GM23338 (cell line): ENCODE measurements at regions not wholly inside any gene's neighbourhood (a gene's known extent, or its start where the extent isn't known, plus 50 kb on each side); places are given as distances from the start of the nearest gene placed in this dataset.

Source experiments
- ATAC-seq: fragments of 200-7000 bp; cut with Tn5 transposase; 3 replicates; pipeline ENCODE4 v1.9.1; 2020
- DNase-seq: peaks from one replicate; pipeline ENCODE4 v3.0.0-alpha.2; 2015; ENCODE audit warnings: low spot score
- H2AFZ ChIP-seq: fragments of 200-600 bp; sonication (generic); 2 replicates; pipeline ENCODE4 v1.8.0; 2016; ENCODE audit warnings: antibody characterized with exemption, mild to moderate bottlenecking, moderate library complexity
- H3F3A ChIP-seq: fragments of 200-600 bp; sonication (generic); replicated peaks from 2 replicates; pipeline ENCODE4 v1.8.0; 2017; ENCODE audit warnings: antibody characterized with exemption, mixed run types, low read depth
- H3K27ac ChIP-seq: fragments of 200-600 bp; sonication (generic); 2 replicates; pipeline ENCODE4 v1.6.1; 2016; ENCODE audit warnings: low read depth
- H3K27me3 ChIP-seq: fragments of 200-600 bp; sonication (generic); 2 replicates; pipeline ENCODE4 v1.8.0; 2016; ENCODE audit warnings: mild to moderate bottlenecking, mixed run types, moderate library complexity; ENCODE audit not compliant: insufficient read depth
- H3K36me3 ChIP-seq: fragments of 200-600 bp; sonication (generic); 2 replicates; pipeline ENCODE4 v1.8.0; 2016; ENCODE audit warnings: mild to moderate bottlenecking; ENCODE audit not compliant: insufficient read depth
- H3K4me1 ChIP-seq: fragments of 200-600 bp; sonication (generic); 2 replicates; pipeline ENCODE4 v1.8.0; 2016; ENCODE audit warnings: mild to moderate bottlenecking, moderate library complexity; ENCODE audit not compliant: insufficient read depth
- H3K4me2 ChIP-seq: fragments of 200-600 bp; sonication (generic); 2 replicates; pipeline ENCODE4 v1.7.1; 2017; ENCODE audit warnings: mixed run types
- H3K4me3 ChIP-seq: fragments of 200-600 bp; sonication (generic); 2 replicates; pipeline ENCODE4 v1.6.1; 2016; ENCODE audit warnings: mixed run types
- H3K79me2 ChIP-seq: fragments of 200-600 bp; sonication (generic); replicated peaks from 2 replicates; pipeline ENCODE4 v1.8.0; 2017; ENCODE audit warnings: mild to moderate bottlenecking; ENCODE audit not compliant: insufficient read depth
- H3K9me2 ChIP-seq: fragments of 200-600 bp; sonication (generic); 2 replicates; pipeline ENCODE4 v1.8.0; 2017; ENCODE audit not compliant: insufficient read depth
- H4K20me1 ChIP-seq: fragments of 200-600 bp; sonication (generic); replicated peaks from 2 replicates; pipeline ENCODE4 v1.8.0; 2017; ENCODE audit warnings: mild to moderate bottlenecking; ENCODE audit not compliant: insufficient read depth
- H3K27ac Mint-ChIP-seq: 2 replicates; pipeline ENCODE4 v1.8.0; 2020; ENCODE audit warnings: inconsistent platforms, mild to moderate bottlenecking, moderate library complexity, mixed read lengths
- H3K27me3 Mint-ChIP-seq: 3 replicates; pipeline ENCODE4 v1.8.0; 2022; ENCODE audit warnings: low read depth, mild to moderate bottlenecking, moderate library complexity, mixed read lengths, inconsistent platforms; ENCODE audit not compliant: insufficient read depth, poor library complexity
- H3K36me3 Mint-ChIP-seq: 3 replicates; pipeline ENCODE4 v1.8.0; 2021; ENCODE audit warnings: low read depth, mild to moderate bottlenecking, inconsistent platforms, moderate library complexity, mixed read lengths
- H3K4me1 Mint-ChIP-seq: 3 replicates; pipeline ENCODE4 v1.8.0; 2020; ENCODE audit warnings: mild to moderate bottlenecking, inconsistent platforms, mixed read lengths
- H3K4me3 Mint-ChIP-seq: 3 replicates; pipeline ENCODE4 v1.8.0; 2021; ENCODE audit warnings: moderate library complexity, mild to moderate bottlenecking, inconsistent platforms, mixed read lengths
- H3K9me3 Mint-ChIP-seq: 3 replicates; pipeline ENCODE4 v1.8.0; 2020; ENCODE audit warnings: moderate library complexity, mild to moderate bottlenecking, inconsistent platforms, mixed read lengths
- ETS1 ChIP-seq: IDR thresholded peaks from 2 replicates; pipeline ENCODE4 v1.6.1; 2016; ENCODE audit warnings: antibody characterized with exemption
- EZH2 ChIP-seq: fragments of 200-600 bp; sonication (generic); IDR thresholded peaks from one replicate; pipeline ENCODE4 v1.8.0; 2017; ENCODE audit warnings: antibody characterized with exemption, mild to moderate bottlenecking, low read depth; ENCODE audit not compliant: unreplicated experiment
- EZH2phosphoT487 ChIP-seq: fragments of 200-600 bp; sonication (generic); IDR thresholded peaks from one replicate; pipeline ENCODE4 v1.8.1; 2018; ENCODE audit warnings: antibody characterized with exemption; ENCODE audit not compliant: unreplicated experiment
- JUNB ChIP-seq: IDR thresholded peaks from one replicate; pipeline ENCODE4 v1.6.1; 2016; ENCODE audit warnings: antibody characterized with exemption; ENCODE audit not compliant: unreplicated experiment
- POLR2AphosphoS5 ChIP-seq: IDR thresholded peaks from 2 replicates; pipeline ENCODE4 v1.6.1; 2016; ENCODE audit warnings: antibody characterized with exemption, low read depth
- REST ChIP-seq: IDR thresholded peaks from one replicate; pipeline ENCODE4 v1.6.1; 2018; ENCODE audit warnings: antibody characterized with exemption; ENCODE audit not compliant: unreplicated experiment
- STAT1 ChIP-seq: IDR thresholded peaks from one replicate; pipeline ENCODE4 v1.6.1; 2016; ENCODE audit warnings: antibody characterized with exemption; ENCODE audit not compliant: unreplicated experiment
- ZNF462 ChIP-seq: fragments of 250-450 bp; sonication (Bioruptor Pico); IDR thresholded peaks from 2 replicates; pipeline ENCODE4 v1.5.0; 2020; ENCODE audit warnings: mild to moderate bottlenecking, moderate library complexity

- no peaks in the 10 kb centered on the region for H3K9me3 Mint-ChIP-seq
- ATAC-seq (no peak), DNase-seq (peak; percentile 7)
- Histone ChIP-seq H4K20me1 (no peaks in the 10 kb centered on the region), H3K27me3 (no peaks in the 10 kb centered on the region), H3F3A (no peaks in the 10 kb centered on the region), H3K79me2 (no peaks in the 10 kb centered on the region), H3K4me3 (no peak overlapping the region), H3K9me2 (no peaks in the 10 kb centered on the region), H3K36me3 (no peaks in the 10 kb centered on the region), H3K4me2 (no peak overlapping the region), H3K27ac (no peak overlapping the region), H3K4me1 (peaks cover 3% of the 10 kb centered on the region; the same call in 1 of the 2 replicates), H2AFZ (peak overlapping the region; percentile 74; the same call in 1 of the 2 replicates)
- peak overlapping the region; percentile 71; the same call in 1 of the 2 replicates for H3K27ac Mint-ChIP-seq
- H3K4me1 Mint-ChIP-seq, result peaks cover 7% of the 10 kb centered on the region
- H3K36me3 Mint-ChIP-seq, result no peaks in the 10 kb centered on the region
- TF ChIP-seq REST, result no peak
- TF ChIP-seq EZH2, result no peak
- TF ChIP-seq STAT1, result no peak
- no peak for TF ChIP-seq ETS1
- 0 out of 2 replicates have a peak, but pooled peaks have one; percentile 30 for TF ChIP-seq ZNF462 (CRISPR knock-in tag)
- no peak for TF ChIP-seq JUNB
- TF ChIP-seq POLR2AphosphoS5, result no peak
- TF ChIP-seq EZH2phosphoT487, result no peak
- H3K4me3 Mint-ChIP-seq, result no peak overlapping the region
- no peaks in the 10 kb centered on the region for H3K27me3 Mint-ChIP-seq
Observed at GRCh38 chr9:12224449-12224848, 468.7 kb upstream of the TYRP1 start.
